ENCODE measurements at regions not wholly inside any gene's neighbourhood (a gene's known extent, or its start where the extent isn't known, plus 50 kb on each side); places are given as distances from the start of the nearest gene placed in this dataset.

- Histone ChIP-seq H3K4me3 (ENCODE audit: control extremely low read depth in 1 of 5, extremely low read depth in 1 of 5, insufficient read depth in 1 of 5, low read depth in 2 of 5, low read length in 4 of 5) (no peak overlapping the region), H2AFZ (ENCODE audit: insufficient read depth, low read depth, low read length, poor library complexity, severe bottlenecking) (no peak overlapping the region), H3K9me3 (ENCODE audit: control extremely low read depth in 1 of 3, control insufficient read depth in 2 of 3, insufficient read depth in 1 of 3, low read length in 2 of 3) (no peaks in the 10 kb centered on the region), H3K27ac (ENCODE audit: low read length in 2 of 2) (no peak overlapping the region), H3K4me2 (replicated peaks; ENCODE audit: low read depth, low read length, poor library complexity, severe bottlenecking) (no peak overlapping the region), H3K9ac (ENCODE audit: low read length) (no peak overlapping the region), H4K20me1 (ENCODE audit: control insufficient read depth, insufficient read depth, low read length, poor library complexity, severe bottlenecking) (no peaks in the 10 kb centered on the region), H3K36me3 (replicated peaks in 1 of 2; ENCODE audit: control extremely low read depth in 1 of 2, control insufficient read depth in 1 of 2, extremely low read depth in 1 of 2, insufficient read depth in 2 of 2, low read length in 1 of 2) (no peaks in the 10 kb centered on the region), H3K4me1 (ENCODE audit: control insufficient read depth in 2 of 2, insufficient read depth in 2 of 2, low read length in 2 of 2) (no peaks in the 10 kb centered on the region), H3K79me2 (ENCODE audit: control insufficient read depth, insufficient read depth, low read length) (no peaks in the 10 kb centered on the region), H3K27me3 (replicated peaks in 1 of 4; ENCODE audit: control extremely low read depth in 1 of 4, control insufficient read depth in 3 of 4, insufficient read depth in 4 of 4, low read length in 3 of 4) (peaks cover 0 to 4% (median 0%) of the 10 kb centered on the region in 4 experiments)
- intact Hi-C loops (cut with micrococcal nuclease): no loop called here
- CTCF ChIA-PET: no interaction called here
- POLR2A ChIA-PET: no interaction called here
- 95% methylated on average over 3 of the region's 5 CpGs for whole genome bisulfite sequencing (ENCODE audit: insufficient coverage)
- Mint-ChIP-seq H3K9me3 (ENCODE audit: insufficient read depth) (no peaks in the 10 kb centered on the region), H3K4me3 (no peak overlapping the region), H3K27me3 (peaks cover 9% of the 10 kb centered on the region), H3K4me1 (no peaks in the 10 kb centered on the region), H3K27ac (no peak overlapping the region)
- TF ChIP-seq CTCF (IDR thresholded peaks at IDR 0.05) (no peak), EZH2 (IDR thresholded peaks at IDR 0.05; ENCODE audit: borderline replicate concordance, insufficient read depth, low read depth, low read length, poor library complexity, severe bottlenecking) (no peak)
- no peak for DNase-seq
- no peak for ATAC-seq (ENCODE audit: low read depth)
Measured at GRCh38 chr2:204257781-204258180, 287.5 kb upstream of the PARD3B start.

GRCh38 chr2:204258890-204259289, 286.4 kb upstream of the PARD3B start:
- H3K4me2 ChIP-seq (replicated peaks; ENCODE audit: low read depth, low read length, poor library complexity, severe bottlenecking): no peak overlapping the region
- no peak overlapping the region for H2AFZ ChIP-seq (ENCODE audit: insufficient read depth, low read depth, low read length, poor library complexity, severe bottlenecking)
- Mint-ChIP-seq H3K9me3 (ENCODE audit: insufficient read depth) (no peaks in the 10 kb centered on the region), H3K4me3 (no peak overlapping the region), H3K4me1 (no peaks in the 10 kb centered on the region), H3K27ac (no peak overlapping the region), H3K27me3 (peaks cover 15% of the 10 kb centered on the region)
- ATAC-seq (ENCODE audit: low read depth): no peak
- no peaks in the 10 kb centered on the region for H3K36me3 ChIP-seq (replicated peaks in 1 of 2; ENCODE audit: control extremely low read depth in 1 of 2, control insufficient read depth in 1 of 2, extremely low read depth in 1 of 2, insufficient read depth in 2 of 2, low read length in 1 of 2)
- no peaks in the 10 kb centered on the region for H3K4me1 ChIP-seq (ENCODE audit: control insufficient read depth in 2 of 2, insufficient read depth in 2 of 2, low read length in 2 of 2)
- peaks cover 0 to 6% (median 0%) of the 10 kb centered on the region in 4 experiments for H3K27me3 ChIP-seq (replicated peaks in 1 of 4; ENCODE audit: control extremely low read depth in 1 of 4, control insufficient read depth in 3 of 4, insufficient read depth in 4 of 4, low read length in 3 of 4)
- no peaks in the 10 kb centered on the region for H3K79me2 ChIP-seq (ENCODE audit: control insufficient read depth, insufficient read depth, low read length)
- H3K9ac ChIP-seq (ENCODE audit: low read length): no peak overlapping the region
- ChIA-PET POLR2A (no interaction called here), CTCF (interaction anchor here (1.3 kb wide), 1 partner anchor 9 kb away, joined by 5 read pairs; no protein-coding TSS in a partner anchor)
- no peak for DNase-seq
- TF ChIP-seq EZH2 (IDR thresholded peaks at IDR 0.05; ENCODE audit: borderline replicate concordance, insufficient read depth, low read depth, low read length, poor library complexity, severe bottlenecking) (no peak), CTCF (IDR thresholded peaks at IDR 0.05) (no peak)
- H3K4me3 ChIP-seq (ENCODE audit: control extremely low read depth in 1 of 5, extremely low read depth in 1 of 5, insufficient read depth in 1 of 5, low read depth in 2 of 5, low read length in 4 of 5): no peak overlapping the region
- intact Hi-C loops (cut with micrococcal nuclease): no loop called here
- H3K9me3 ChIP-seq (ENCODE audit: control extremely low read depth in 1 of 3, control insufficient read depth in 2 of 3, insufficient read depth in 1 of 3, low read length in 2 of 3): no peaks in the 10 kb centered on the region
- no peaks in the 10 kb centered on the region for H4K20me1 ChIP-seq (ENCODE audit: control insufficient read depth, insufficient read depth, low read length, poor library complexity, severe bottlenecking)
- H3K27ac ChIP-seq (ENCODE audit: low read length in 2 of 2): no peak overlapping the region
